ENCODE measurements at regions not wholly inside any gene's neighbourhood (a gene's known extent, or its start where the extent isn't known, plus 50 kb on each side); places are given as distances from the start of the nearest gene placed in this dataset.

DNA sequence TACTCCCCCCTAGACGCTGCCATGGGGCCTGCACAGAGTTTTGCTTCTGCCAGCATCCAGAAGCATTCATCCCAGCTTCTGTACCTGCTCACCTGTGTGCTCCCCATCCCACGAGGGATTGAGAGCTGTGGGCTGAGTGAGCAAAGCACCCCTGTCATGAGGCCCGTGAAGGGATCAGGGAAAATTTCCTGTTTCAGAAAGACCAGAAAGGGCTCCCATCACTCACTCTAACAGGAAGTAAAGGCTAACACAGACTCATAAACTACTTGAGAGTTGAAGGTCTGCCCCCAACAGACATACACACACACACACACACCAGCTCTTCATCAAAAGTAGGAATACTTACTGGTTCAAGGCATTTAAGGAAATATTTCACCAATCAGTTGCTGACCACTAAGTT is 256.5 kb upstream of the NT5E start:
- no peak for DNase-seq (ENCODE audit: low read depth in 2 of 2)

DNA sequence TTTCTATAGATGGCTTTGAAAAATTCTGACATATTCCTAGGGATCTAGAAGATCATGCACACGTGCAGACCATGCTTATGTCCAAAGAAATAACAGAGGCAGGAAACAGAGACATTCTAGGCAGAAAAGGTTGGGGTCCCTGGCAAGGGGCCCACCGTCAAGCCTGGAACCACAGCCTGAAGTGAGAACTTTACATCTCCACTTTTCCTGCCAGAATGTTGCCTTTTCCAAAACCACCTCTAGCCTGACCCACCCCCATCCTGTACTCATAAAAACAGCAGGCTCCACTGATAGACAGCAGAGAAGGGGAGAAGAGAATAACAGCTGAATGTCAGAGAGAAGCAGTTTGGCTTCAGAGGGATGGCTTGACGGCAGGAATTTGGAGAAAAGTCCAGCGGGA is 257.3 kb upstream of the NT5E start:
- peak in 1 of 2 donors; percentile 46 for DNase-seq (ENCODE audit: low read depth in 2 of 2)

DNA sequence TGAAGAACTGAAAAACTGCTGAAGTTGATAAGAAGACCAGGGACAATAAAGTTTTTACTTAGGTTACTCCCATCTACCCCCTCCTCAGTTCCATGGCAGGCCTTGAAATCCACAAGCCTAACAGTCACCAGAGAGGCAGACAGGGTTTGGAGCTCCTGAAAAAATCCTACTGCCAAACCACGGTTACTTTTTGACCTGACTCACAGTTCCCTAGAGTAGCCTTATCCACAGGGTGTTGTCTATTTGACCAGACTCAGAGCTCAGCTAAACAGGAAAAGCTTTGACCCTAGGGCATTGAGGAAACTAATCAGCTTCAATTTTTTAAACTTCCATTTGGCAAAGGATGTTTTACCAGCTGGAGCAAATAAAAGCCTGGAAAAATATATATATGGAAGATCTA is 257.7 kb upstream of the NT5E start:
- DNase-seq (ENCODE audit: low read depth in 2 of 2): peak; percentile 2 to 40

DNA sequence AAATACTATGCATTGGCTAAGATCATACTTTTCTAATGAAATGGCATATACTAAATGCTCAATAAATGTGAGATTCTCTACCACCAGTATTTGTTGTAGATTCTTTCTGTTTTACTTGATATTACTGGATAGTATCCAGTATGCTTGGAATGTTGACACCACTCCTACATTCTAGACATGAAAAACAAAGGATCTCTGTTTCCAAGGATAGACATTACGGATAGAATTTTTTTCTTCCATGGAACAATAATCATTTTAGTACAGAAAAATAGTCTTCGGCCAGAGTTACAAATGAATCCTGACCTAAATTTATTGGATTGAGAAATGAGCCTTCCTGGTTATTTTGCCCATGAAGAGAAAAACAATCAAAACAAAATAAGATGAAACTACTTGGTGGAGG is 258.2 kb upstream of the NT5E start:
- DNase-seq (ENCODE audit: low read depth in 2 of 2): peak in 1 of 2 donors; percentile 2

DNA sequence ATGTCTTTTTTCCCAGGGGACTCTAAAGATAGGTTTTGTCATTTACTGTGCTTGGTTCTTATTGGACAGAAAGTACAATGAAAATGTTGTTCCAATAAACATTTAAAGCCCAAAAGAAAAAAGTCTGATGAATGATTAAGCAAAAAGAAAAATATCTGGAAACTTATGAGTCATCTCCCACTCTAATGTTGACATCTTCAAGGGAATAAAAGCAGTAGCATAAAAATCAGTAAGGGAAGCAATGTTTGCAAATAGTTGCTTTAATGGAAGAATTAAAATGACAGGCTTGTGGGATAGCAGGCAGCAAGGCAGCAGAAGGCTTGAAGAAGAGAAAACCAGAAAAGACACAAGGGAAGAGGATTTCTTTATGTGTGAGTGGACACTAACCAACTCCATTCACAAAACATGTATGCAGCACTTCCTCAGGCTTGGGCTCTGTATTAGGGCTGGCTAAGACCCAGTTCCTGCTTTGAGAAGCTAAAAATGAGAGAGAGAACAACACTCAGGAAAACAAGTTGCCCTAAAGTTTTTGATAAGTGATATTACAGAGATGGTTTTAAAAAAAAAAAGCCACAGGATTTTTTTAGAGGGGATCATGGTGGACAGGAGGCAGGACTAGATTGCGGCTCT is 263.2 kb upstream of the NT5E start:
- no peak for DNase-seq (ENCODE audit: low read depth in 2 of 2)

DNA sequence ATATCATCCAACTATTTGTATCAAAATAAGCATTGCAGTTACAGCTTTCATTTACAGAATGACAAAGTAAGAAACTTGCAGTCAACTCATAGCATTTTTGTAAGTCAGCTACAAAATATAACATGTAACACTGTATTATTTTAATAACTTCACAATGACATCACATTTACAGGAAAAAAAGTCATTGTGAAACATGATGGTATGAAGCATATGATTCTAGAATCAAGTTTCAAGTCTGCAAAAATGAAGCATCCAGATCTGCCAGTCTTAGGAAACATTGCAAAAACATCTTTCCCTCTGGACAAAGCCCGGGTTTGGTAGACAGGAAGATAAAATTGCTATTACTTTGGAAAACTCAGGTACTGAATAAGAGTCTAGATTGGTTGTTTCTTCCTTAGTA is 263.9 kb upstream of the NT5E start:
- DNase-seq (ENCODE audit: low read depth in 2 of 2): no peak

DNA sequence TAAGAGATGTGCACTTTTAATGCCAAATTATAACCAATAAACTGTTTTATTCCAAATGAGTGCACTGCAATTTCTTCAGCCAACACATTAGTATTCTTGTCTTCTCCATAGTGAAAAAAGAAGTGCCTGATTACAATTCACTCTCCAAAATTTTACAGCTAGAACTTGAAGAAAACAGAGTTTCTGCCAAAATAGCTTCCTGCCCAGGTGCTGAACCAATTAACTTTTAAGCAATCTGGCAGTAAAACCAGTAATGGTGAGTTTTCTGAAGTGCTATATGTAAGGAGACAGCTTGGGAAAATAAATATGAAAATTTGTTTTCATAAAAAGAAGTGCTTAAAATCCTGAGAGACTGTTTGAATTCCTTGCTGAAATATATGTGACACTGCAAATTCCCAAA is 266.0 kb upstream of the NT5E start:
- no peak for DNase-seq (ENCODE audit: low read depth in 2 of 2)

DNA sequence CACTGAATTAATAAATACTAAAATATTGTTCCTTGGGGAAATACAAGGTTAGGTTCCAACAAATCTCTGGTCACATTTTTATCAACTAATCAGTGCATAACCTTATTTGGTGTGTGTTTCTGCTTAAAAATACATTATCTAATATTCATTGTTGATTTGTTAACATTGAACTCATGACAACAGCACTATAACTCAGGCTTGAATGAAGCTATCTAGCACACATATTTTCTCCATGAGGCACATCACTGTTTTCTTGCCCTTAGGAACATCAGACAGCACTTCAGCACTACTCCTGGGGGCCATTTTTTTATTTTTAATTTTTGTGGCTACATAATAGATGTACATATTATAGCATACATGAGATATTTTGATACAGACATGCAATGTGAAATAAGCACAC is 277.2 kb upstream of the NT5E start:
- no peak for DNase-seq (ENCODE audit: low read depth in 2 of 2)

DNA sequence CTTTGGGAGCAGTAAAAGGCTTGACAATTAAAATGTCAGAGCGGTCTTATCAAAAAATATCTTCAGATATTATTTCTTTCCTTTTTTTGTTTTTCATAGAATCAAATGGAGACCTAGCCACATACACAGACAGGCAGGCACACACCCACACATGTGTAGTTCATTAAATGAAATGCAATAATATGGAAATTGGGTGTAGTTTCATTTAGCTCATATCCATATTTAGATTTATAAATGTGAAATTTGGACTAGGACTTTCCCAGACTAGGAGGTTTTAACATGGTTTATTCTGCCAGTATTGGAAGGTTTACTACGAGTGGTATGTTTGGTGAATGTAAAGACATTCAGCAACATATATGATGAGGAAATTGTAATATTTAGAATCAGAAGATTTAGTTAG is 277.7 kb upstream of the NT5E start:
- DNase-seq (ENCODE audit: low read depth in 2 of 2): no peak

DNA sequence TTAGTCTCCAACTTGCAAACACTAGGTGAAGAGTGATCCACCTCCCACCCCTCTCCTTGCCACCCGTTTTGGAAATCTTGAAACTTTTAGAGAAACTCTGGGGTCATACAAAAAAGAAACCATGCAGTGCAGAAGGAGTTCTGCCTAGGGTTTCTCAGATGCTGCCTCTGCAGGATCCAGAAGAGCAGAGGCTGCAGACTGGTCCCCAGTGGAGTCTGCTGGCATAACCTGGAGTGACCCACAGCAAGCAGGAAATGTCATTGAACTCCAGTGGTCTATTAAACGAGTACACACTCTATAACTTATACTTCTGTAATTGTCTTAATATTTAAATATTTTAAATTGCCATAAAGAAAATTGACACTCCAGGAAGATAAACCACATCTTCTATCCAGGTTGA is 280.7 kb upstream of the NT5E start:
- no peak for DNase-seq (ENCODE audit: low read depth in 2 of 2)

DNA sequence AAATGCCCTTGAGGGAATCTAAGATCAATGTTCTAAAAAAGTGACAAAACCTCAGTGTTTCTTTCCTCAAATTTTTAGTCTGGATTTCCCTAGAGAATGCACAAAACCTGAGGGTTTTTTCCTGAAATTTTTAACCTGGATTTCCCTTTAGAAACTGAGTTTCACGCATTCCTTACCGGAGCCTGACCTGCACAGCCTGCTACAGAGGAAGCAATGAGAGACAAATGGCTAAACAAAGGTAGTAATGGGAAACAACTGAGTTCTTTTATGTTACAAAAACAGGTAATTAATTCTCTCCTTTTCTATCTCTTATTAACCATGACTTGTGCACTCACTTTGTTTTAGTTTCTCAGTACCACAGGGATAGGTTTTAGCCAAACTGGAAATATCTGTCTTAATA is 281.7 kb upstream of the NT5E start:
- DNase-seq (ENCODE audit: low read depth in 2 of 2): no peak

DNA sequence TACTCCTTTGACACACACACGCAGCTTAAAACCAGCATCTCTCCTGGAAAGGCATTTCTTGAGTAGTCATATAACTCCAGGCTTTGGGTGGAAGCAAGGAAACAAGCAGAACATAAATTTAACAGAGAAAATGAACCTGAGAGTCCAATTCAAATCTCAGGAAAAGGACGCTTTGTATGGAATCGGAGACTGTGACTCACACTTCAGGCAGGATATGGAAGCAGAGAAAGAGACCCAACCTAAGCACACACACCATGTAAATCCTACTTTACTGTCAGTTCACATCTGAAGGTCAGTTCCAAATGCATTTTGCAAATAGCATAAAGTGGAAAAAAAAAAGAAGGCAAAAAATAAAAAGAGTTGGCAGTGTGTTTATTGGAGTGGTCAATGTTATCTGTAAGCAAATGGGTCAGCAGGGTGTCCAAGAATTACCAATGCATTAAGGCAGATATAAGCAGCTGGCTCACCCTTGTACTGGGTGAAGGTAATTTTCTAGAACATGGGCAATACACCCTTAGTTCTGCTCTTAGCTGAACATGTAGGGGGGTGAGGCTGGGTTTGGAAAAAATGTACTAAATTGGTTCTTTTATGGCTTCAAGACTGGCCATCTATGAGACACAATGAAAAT is 283.7 kb upstream of the NT5E start:
- peak in 1 of 2 donors; percentile 64 for DNase-seq (ENCODE audit: low read depth in 2 of 2)

DNA sequence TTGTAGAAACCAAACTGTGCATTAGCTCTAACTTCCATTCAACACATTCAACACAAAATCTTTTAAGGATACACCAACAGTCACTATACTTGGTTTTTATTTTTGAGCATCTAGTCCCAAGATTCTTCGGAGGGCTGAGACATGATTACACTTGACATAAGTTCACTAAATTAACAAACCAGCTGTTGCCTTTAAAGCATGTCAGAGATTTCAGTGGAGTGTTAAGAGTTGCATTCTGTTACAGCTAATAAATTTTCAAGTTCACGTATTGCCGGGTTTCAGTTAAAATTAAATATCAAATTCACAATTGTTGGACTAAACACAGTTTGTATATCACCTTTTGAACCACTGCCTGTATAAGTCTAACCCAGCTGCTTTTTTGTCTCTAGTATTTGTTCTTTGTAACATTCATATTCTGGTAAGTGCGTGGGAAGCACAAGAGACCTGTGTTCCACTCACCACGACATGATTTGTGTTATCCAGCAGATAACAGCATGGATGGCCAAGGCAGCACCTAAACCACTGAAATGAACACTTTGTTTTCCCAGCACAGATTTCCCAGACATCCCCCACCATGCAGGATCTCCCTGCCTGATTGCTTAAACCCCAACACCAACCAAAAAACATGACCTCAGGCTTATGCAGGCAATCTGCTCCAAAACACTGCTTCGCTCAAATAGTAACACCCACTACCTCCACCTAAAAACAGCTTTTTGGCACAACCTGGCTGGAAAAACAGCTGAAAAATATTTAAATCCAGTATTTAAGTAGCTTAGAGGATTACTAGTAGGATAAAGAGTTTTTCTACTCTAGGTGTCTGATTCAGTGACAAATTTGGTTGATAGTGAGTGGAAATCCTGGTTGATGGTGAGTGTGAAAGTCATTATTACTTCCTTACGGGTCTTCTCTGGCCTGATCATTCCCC is 286.5 kb upstream of the NT5E start:
- no peak for DNase-seq (ENCODE audit: low read depth in 2 of 2)

DNA sequence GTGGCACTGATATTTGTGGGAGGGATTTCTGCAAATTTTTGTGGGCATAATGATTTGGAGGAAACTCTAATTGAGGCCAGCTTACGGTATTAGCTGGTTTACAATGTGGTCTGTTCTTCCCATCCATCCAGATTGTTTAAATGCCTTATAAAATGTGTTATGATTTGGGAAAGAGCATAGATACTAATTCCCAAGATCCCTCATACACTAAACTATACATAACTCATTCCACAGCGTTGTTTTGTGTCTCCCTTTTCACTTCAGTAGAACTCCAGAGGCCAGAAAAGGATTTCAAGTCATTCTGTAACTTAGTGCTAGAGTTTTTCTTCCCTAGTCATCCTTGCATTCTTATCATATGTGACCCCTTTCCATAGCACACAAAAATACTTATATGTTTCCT is 292.6 kb upstream of the NT5E start:
- DNase-seq (ENCODE audit: low read depth in 2 of 2): no peak

DNA sequence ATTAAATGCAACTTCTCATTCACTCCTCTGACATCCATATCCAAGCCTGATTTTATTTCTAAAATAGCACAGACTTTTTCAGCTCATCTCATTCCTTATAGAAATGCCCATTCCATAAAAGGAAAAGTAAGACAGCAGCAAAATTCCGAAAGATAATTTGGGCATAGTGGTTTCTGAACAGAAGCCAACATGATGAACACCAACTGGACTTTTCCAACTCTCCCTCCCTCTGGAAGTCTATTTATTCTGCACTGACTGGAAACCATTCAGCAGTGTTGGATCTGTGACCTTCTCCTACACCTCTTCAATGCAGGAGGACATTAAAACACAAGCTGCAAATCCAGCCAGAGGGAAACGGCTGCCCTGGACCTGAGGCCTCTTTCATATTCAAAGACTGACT is 306.2 kb upstream of the NT5E start:
- DNase-seq (ENCODE audit: low read depth in 2 of 2): no peak

DNA sequence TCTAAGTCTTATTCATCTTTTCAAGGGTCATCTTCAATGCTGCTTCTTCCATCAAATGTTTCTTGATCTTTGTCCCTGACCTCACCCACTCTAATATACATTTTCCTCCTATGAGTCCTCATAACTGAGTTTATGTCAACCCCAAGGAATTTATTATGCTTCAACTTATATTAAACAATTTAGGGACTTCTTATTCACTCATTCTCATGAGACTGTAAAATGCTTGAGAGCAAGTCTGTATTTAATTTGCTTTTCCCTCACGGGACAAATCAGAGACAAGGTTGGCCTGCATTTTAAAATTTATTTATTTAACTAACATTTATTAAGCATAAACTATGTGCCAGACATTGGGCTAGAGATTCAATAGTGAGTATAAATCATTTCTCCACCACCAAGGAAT is 312.0 kb upstream of the NT5E start:
- no peak for DNase-seq (ENCODE audit: low read depth in 2 of 2)

DNA sequence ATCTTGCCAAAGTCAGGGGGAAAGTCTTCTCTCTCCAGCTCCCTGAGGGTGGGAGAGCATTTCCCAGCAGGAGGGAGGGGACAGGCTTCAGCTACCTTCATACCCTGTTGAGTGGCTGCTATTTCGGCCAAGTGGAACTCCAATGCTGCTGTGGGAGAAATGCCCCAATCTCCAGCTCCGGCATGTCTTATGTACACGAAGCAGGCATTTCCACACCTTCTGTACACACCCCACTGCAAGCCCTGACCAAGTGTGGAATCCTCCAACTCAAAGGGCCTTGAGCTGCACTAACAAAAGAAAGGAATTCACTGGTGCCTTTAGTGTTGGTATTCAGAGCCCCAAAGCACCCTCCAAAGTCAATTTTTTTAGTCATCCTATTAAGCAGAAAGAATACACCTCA is 313.6 kb upstream of the NT5E start:
- DNase-seq (ENCODE audit: low read depth in 2 of 2): no peak

DNA sequence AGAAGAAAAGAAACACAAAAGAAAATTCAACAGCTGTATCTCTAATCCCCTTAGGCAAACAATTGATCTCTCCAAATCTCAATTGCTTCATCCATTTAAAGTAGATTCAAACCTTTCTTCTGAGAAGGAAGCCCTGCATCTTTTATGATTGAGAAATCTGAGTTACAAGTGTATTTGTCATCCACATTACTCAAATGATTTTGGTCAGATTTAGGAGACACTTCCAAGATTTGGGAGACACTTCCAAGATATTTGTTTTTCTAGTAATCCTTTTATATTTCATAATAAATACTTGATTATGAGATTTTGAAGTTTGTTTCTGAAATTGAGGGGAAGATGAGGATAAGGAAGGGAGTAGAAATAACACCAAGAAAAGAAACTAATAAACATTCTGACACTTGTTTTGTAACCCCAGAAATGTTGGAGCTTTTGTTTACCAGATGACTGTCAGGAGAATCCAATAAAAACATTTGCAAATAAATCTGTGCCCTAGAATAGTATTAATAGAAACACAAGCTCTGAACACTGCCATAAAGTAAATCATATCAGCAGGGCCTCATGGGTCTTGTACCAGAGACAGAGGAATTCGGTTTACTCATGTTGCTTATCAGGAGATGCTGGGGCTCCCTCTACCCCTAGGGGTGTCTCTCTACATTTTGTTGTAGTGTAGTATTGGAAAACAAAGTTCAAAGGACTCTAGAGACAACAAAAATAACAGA is 314.3 kb upstream of the NT5E start:
- DNase-seq (ENCODE audit: low read depth in 2 of 2): no peak

DNA sequence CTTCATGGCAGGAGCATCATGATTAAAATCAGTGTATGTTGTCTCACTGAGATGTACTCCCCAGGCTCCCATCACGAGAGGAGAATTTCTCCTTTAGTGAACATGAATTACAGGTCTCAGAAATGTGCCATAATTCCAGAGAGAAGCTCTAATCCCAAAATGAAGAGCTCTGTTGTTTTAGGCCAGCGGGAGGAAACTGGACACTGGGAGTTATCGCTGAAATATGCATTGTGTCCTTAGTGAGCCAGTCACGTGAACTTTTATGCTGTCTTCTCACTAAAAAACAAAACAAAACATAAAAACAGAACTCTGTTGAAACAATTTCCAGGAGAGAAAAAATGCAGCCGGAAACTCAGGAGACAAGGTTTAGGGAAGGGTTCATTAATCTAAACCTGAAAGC is 315.7 kb upstream of the NT5E start:
- peak in 1 of 2 donors; percentile 29 for DNase-seq (ENCODE audit: low read depth in 2 of 2)

DNA sequence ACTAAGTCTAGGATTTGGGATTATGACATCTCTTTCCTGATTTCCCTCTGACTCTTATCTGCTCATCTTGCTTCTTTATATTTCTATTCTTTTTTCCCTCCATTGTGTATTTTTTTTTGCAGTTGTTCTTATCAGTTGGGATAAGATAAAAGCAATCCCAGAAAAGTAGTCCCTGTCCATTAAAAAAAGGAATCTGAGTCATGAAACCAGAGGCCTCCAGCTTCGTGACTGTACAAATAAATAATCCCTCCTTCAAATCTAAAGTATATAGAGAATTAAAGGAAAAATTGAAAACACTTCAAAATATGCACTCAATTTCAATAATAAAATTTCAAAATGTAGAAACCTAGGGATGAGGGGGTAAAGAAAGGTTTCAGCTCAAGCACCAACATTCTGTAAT is 317.8 kb upstream of the NT5E start:
- DNase-seq (ENCODE audit: low read depth in 2 of 2): no peak

DNA sequence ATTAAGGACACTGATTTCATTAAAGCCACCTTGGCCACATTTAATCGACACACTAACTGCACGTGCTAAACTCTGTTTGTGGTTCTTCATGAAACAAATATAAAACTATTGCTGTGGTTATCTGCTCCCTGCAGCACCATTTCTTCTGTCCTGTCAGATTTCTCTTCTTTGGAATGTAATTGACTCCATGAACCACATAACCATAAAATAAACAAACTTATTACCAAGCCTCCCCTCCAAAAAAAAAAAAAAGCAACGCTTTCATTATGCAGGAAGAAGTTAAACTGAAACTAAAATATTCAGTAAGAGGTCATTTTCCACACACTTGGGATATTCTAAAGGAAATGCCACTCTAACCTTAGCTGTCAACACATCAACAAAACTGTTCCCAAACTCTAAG is 319.1 kb upstream of the NT5E start:
- DNase-seq (ENCODE audit: low read depth in 2 of 2): no peak

DNA sequence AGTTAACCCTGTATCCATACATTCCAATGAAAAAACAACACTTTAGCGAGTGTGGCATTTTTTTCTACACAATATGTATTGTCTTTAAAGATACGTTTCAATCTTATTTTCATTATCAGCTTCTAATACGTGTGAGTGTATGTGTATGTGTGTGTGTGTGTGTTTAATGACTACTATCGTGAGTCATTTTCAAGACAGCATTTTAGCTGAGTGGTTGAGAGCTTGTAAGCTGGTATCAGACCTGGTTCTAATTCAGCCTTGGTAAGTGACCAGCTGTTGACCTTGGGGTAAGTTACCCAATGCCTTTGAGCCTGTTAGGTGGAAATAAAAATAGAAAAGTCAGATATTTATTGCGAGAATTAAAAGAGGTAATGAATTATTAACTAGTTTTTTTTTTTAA is 320.0 kb upstream of the NT5E start:
- DNase-seq (ENCODE audit: low read depth in 2 of 2): no peak
